SK-N-SH treated with all-trans-retinoic acid at 6 μM for 48 hours (cell line): ENCODE measurements at regions not wholly inside any gene's neighbourhood (a gene's known extent, or its start where the extent isn't known, plus 50 kb on each side); places are given as distances from the start of the nearest gene placed in this dataset.

Experiments
- CREB5 ChIP-seq: fragments of 250-450 bp; sonication (Bioruptor Pico); IDR thresholded peaks from 2 replicates; pipeline ENCODE4 v1.5.1; 2020; ENCODE audit warnings: low read depth, mild to moderate bottlenecking, moderate library complexity
- PATZ1 ChIP-seq: fragments of 250-450 bp; sonication (Bioruptor Pico); IDR thresholded peaks from 2 replicates; pipeline ENCODE4 v1.8.0; 2020; ENCODE audit warnings: mild to moderate bottlenecking, moderate library complexity, borderline replicate concordance
- TOX ChIP-seq: fragments of 250-450 bp; sonication (Bioruptor Pico); IDR thresholded peaks from 2 replicates; pipeline ENCODE4 v1.8.0; 2021; ENCODE audit warnings: mild to moderate bottlenecking, moderate library complexity, borderline replicate concordance
- TSHZ2 ChIP-seq: fragments of 250-450 bp; sonication (Bioruptor Pico); IDR thresholded peaks from 2 replicates; pipeline ENCODE4 v1.5.0; 2020; ENCODE audit warnings: mild to moderate bottlenecking, moderate library complexity
- ZFP30 ChIP-seq: fragments of 450-650 bp; formaldehyde crosslinking; IDR thresholded peaks from 2 replicates; pipeline ENCODE4 v1.5.0; 2022; ENCODE audit warnings: mild to moderate bottlenecking, moderate library complexity

GRCh38 chr1:82062206-82062605, 261.5 kb downstream of the ADGRL2 start:
- TF ChIP-seq ZFP30 (CRISPR knock-in tag): no peak
- TF ChIP-seq TOX (CRISPR knock-in tag): no peak
- TF ChIP-seq CREB5: no peak
- no peak for TF ChIP-seq TSHZ2 (CRISPR knock-in tag)
- no peak for TF ChIP-seq PATZ1 (CRISPR knock-in tag)
